ENCODE measurements at regions not wholly inside any gene's neighbourhood (a gene's known extent, or its start where the extent isn't known, plus 50 kb on each side); places are given as distances from the start of the nearest gene placed in this dataset.

- TF ChIP-seq CTCF (IDR thresholded peaks at IDR 0.05) = no peak
- no peak for TF ChIP-seq POLR2A (IDR thresholded peaks at IDR 0.05)
These were observed 166.2 kb downstream of the ACKR3 start for GRCh38 chr2:236735825-236736238.

All from body of pancreas (tissue), 4 donors.